Type B pancreatic cell (in vitro differentiated cells): ENCODE measurements at regions not wholly inside any gene's neighbourhood (a gene's known extent, or its start where the extent isn't known, plus 50 kb on each side); places are given as distances from the start of the nearest gene placed in this dataset.

Source experiments
- DNase-seq: peaks from one replicate; pipeline ENCODE4 v3.0.0; 2021; ENCODE audit warnings: mixed read lengths; ENCODE audit not compliant: unreplicated experiment; ENCODE audit errors: extremely low spot score
- H3K27ac Mint-ChIP-seq: 2 replicates; pipeline ENCODE4 v1.8.0; 2021; ENCODE audit warnings: mild to moderate bottlenecking, mixed read lengths
- H3K27me3 Mint-ChIP-seq: 2 replicates; pipeline ENCODE4 v1.8.0; 2021; ENCODE audit warnings: mixed read lengths
- H3K36me3 Mint-ChIP-seq: 2 replicates; pipeline ENCODE4 v1.8.0; 2021; ENCODE audit warnings: mixed read lengths
- H3K4me1 Mint-ChIP-seq: one replicate; pipeline ENCODE4 v1.8.0; 2021; ENCODE audit warnings: mixed read lengths; ENCODE audit not compliant: unreplicated experiment
- H3K4me3 Mint-ChIP-seq: 2 replicates; pipeline ENCODE4 v1.8.0; 2021; ENCODE audit warnings: mild to moderate bottlenecking, mixed read lengths
- H3K9me3 Mint-ChIP-seq: 2 replicates; pipeline ENCODE4 v1.8.0; 2021; ENCODE audit warnings: mixed read lengths
- CTCF ChIP-seq: fragments of 200-600 bp; sonication (generic); conservative IDR thresholded peaks from 2 replicates; pipeline ENCODE4 v1.5.0; 2021; ENCODE audit warnings: antibody characterized with exemption, mild to moderate bottlenecking

GRCh38 chr1:208446271-208446691 lies 202.1 kb upstream of the PLXNA2 start:
- no peaks in the 10 kb centered on the region for H3K27me3 Mint-ChIP-seq
- H3K36me3 Mint-ChIP-seq = no peaks in the 10 kb centered on the region
- peak overlapping the region; percentile 64 for H3K27ac Mint-ChIP-seq
- H3K4me3 Mint-ChIP-seq = peak overlapping the region; percentile 18
- no peak for DNase-seq
- peaks cover 25% of the 10 kb centered on the region for H3K4me1 Mint-ChIP-seq
- peaks cover 19% of the 10 kb centered on the region for H3K9me3 Mint-ChIP-seq
- TF ChIP-seq CTCF = no peak

- Mint-ChIP-seq H3K36me3 (no peaks in the 10 kb centered on the region), H3K27ac (no peak overlapping the region), H3K4me1 (peaks cover 25% of the 10 kb centered on the region), H3K27me3 (no peaks in the 10 kb centered on the region), H3K9me3 (peaks cover 15% of the 10 kb centered on the region), H3K4me3 (no peak overlapping the region)
- no peak for TF ChIP-seq CTCF
- DNase-seq = no peak
Measured at GRCh38 chr1:208448425-208448824, 204.2 kb upstream of the PLXNA2 start.

- Mint-ChIP-seq H3K27me3 (peaks cover 4% of the 10 kb centered on the region), H3K9me3 (peaks cover 13% of the 10 kb centered on the region), H3K27ac (no peak overlapping the region), H3K4me3 (no peak overlapping the region), H3K36me3 (no peaks in the 10 kb centered on the region), H3K4me1 (peaks cover 25% of the 10 kb centered on the region)
- no peak for DNase-seq
- TF ChIP-seq CTCF = no peak
Measured at GRCh38 chr1:208449951-208450350, 205.8 kb upstream of the PLXNA2 start.

GRCh38 chr1:208450958-208451357 lies 206.8 kb upstream of the PLXNA2 start:
- no peak for DNase-seq
- Mint-ChIP-seq H3K4me1 (peaks cover 27% of the 10 kb centered on the region), H3K27ac (no peak overlapping the region), H3K4me3 (no peak overlapping the region), H3K27me3 (peaks cover 8% of the 10 kb centered on the region), H3K36me3 (no peaks in the 10 kb centered on the region), H3K9me3 (peaks cover 16% of the 10 kb centered on the region)
- no peak for TF ChIP-seq CTCF

GRCh38 chr1:208455821-208456220 lies 211.6 kb upstream of the PLXNA2 start:
- Mint-ChIP-seq H3K4me1 (peaks cover 10% of the 10 kb centered on the region), H3K9me3 (peaks cover 9% of the 10 kb centered on the region), H3K27me3 (peaks cover 9% of the 10 kb centered on the region), H3K4me3 (no peak overlapping the region), H3K27ac (no peak overlapping the region), H3K36me3 (no peaks in the 10 kb centered on the region)
- no peak for DNase-seq
- no peak for TF ChIP-seq CTCF

GRCh38 chr1:208456487-208456886 lies 212.3 kb upstream of the PLXNA2 start:
- H3K4me3 Mint-ChIP-seq = no peak overlapping the region
- no peak for TF ChIP-seq CTCF
- no peak for DNase-seq
- no peak overlapping the region for H3K27ac Mint-ChIP-seq
- H3K4me1 Mint-ChIP-seq = peaks cover 7% of the 10 kb centered on the region
- peaks cover 9% of the 10 kb centered on the region for H3K27me3 Mint-ChIP-seq
- peaks cover 5% of the 10 kb centered on the region for H3K9me3 Mint-ChIP-seq
- H3K36me3 Mint-ChIP-seq = no peaks in the 10 kb centered on the region
